ENCODE measurements at regions not wholly inside any gene's neighbourhood (a gene's known extent, or its start where the extent isn't known, plus 50 kb on each side); places are given as distances from the start of the nearest gene placed in this dataset.

- FAIRE-seq = no peak
Observed at GRCh38 chr12:39124768-39125167, 219.4 kb upstream of the CPNE8 start.

- FAIRE-seq = no peak
Observed at GRCh38 chr12:39123580-39124253, 218.3 kb upstream of the CPNE8 start.

GRCh38 chr12:39122562-39123204, 217.3 kb upstream of the CPNE8 start:
- no peak for FAIRE-seq

- FAIRE-seq = no peak
Observed at GRCh38 chr12:39116861-39117260, 211.5 kb upstream of the CPNE8 start.

- no peak for FAIRE-seq
Observed at GRCh38 chr12:39112064-39112463, 206.7 kb upstream of the CPNE8 start.

- FAIRE-seq = no peak
Observed at GRCh38 chr12:39105111-39105510, 199.7 kb upstream of the CPNE8 start.

- peak; percentile 83 for FAIRE-seq
Observed at GRCh38 chr12:39103552-39104165, 198.3 kb upstream of the CPNE8 start.

GRCh38 chr12:39102474-39103209, 197.3 kb upstream of the CPNE8 start:
- FAIRE-seq = no peak

- FAIRE-seq = no peak
Observed at GRCh38 chr12:39095636-39096330, 190.4 kb upstream of the CPNE8 start.

GRCh38 chr12:39081910-39082309, 176.5 kb upstream of the CPNE8 start:
- no peak for FAIRE-seq

- FAIRE-seq = no peak
Observed at GRCh38 chr12:39077226-39077625, 171.8 kb upstream of the CPNE8 start.

GRCh38 chr12:39074063-39074462, 168.7 kb upstream of the CPNE8 start:
- no peak for FAIRE-seq

GRCh38 chr12:39072658-39073057, 167.3 kb upstream of the CPNE8 start:
- no peak for FAIRE-seq

- no peak for FAIRE-seq
Observed at GRCh38 chr12:39071611-39072010, 166.2 kb upstream of the CPNE8 start.

- no peak for FAIRE-seq
Observed at GRCh38 chr12:39070775-39071174, 165.4 kb upstream of the CPNE8 start.

GRCh38 chr12:39065455-39065854, 160.1 kb upstream of the CPNE8 start:
- FAIRE-seq = no peak

- no peak for FAIRE-seq
Observed at GRCh38 chr12:39064708-39065107, 159.3 kb upstream of the CPNE8 start.

GRCh38 chr12:39062266-39062996, 157.0 kb upstream of the CPNE8 start:
- no peak for FAIRE-seq

- no peak for FAIRE-seq
Observed at GRCh38 chr12:39061576-39061975, 156.2 kb upstream of the CPNE8 start.

- no peak for FAIRE-seq
Observed at GRCh38 chr12:39048395-39048794, 143.0 kb upstream of the CPNE8 start.

- no peak for FAIRE-seq
Observed at GRCh38 chr12:39047539-39048262, 142.3 kb upstream of the CPNE8 start.

- no peak for FAIRE-seq
Observed at GRCh38 chr12:39044754-39045153, 139.4 kb upstream of the CPNE8 start.

Measured in A204.1 (cell line).